ENCODE measurements at regions not wholly inside any gene's neighbourhood (a gene's known extent, or its start where the extent isn't known, plus 50 kb on each side); places are given as distances from the start of the nearest gene placed in this dataset.
A peak's percentile ranks its signal among the peaks of the same experiment; 100 is the strongest.
"Not testable (repeated sequence)": the region's sequence is repeated elsewhere in the genome, so short reads cannot be mapped to it uniquely, and the experiment has no call there.

DNA sequence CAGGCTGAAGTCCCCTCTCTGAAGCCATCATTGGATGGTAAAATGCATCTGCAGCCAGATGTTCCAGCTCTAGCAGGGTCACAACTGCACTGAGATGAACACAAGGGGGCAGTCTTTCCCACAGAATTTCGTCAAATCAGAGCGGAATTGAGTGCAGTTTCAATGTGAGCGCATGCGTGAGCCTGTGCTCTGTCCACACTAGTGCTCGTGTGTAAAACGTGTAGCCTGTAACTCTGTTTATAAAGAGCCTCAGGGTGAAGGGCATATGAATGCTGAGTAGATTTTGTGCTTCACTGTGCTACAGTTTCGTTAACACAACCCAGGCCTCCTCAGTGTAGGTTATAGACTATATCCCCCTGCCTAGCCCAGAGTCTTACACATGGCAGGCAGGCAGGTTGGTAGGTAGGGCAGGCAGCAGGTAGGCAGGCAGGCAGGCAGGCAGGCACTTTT, 92.7 kb upstream of the GOLGA6L4 start:
- intact Hi-C loops (cut with micrococcal nuclease; ENCODE audit: unreplicated experiment) = no loop called here
- ChIA-PET CTCF (interaction anchor here (0.6 kb wide), 1 partner anchor 595 kb away, joined by 3 read pairs; no protein-coding TSS in a partner anchor), POLR2A (no interaction called here)
- TF ChIP-seq, protein P1, sequence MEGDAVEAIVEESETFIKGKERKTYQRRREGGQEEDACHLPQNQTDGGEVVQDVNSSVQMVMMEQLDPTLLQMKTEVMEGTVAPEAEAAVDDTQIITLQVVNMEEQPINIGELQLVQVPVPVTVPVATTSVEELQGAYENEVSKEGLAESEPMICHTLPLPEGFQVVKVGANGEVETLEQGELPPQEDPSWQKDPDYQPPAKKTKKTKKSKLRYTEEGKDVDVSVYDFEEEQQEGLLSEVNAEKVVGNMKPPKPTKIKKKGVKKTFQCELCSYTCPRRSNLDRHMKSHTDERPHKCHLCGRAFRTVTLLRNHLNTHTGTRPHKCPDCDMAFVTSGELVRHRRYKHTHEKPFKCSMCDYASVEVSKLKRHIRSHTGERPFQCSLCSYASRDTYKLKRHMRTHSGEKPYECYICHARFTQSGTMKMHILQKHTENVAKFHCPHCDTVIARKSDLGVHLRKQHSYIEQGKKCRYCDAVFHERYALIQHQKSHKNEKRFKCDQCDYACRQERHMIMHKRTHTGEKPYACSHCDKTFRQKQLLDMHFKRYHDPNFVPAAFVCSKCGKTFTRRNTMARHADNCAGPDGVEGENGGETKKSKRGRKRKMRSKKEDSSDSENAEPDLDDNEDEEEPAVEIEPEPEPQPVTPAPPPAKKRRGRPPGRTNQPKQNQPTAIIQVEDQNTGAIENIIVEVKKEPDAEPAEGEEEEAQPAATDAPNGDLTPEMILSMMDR (IDR thresholded peaks at IDR 0.05; ENCODE audit: insufficient read depth in 1 of 2, low read depth in 1 of 2, low read length in 1 of 2, severe bottlenecking in 1 of 2, unreplicated experiment in 1 of 2) = peak; percentile 73 to 80
- H3K4me3 Mint-ChIP-seq (ENCODE audit: unreplicated experiment) = peak overlapping the region; percentile 56
- H3K36me3 Mint-ChIP-seq (ENCODE audit: insufficient read depth, unreplicated experiment) = no peaks in the 10 kb centered on the region
- Histone ChIP-seq H3K4me3 (ENCODE audit: low read depth, low read length) (no peak overlapping the region), H3K27me3 (replicated peaks; ENCODE audit: control insufficient read depth, insufficient read depth, low read length) (no peaks in the 10 kb centered on the region), H3K9me3 (no peaks in the 10 kb centered on the region), H3K36me3 (ENCODE audit: control insufficient read depth, insufficient read depth, low read length) (no peaks in the 10 kb centered on the region), H3K4me1 (no peaks in the 10 kb centered on the region)
- H3K4me1 Mint-ChIP-seq (ENCODE audit: low read depth, unreplicated experiment) = no peaks in the 10 kb centered on the region
- peak; percentile 71 to 82 for DNase-seq
- BruUV-seq (replicated peaks) = no TSS peak
- H3K27me3 Mint-ChIP-seq (ENCODE audit: insufficient read depth, unreplicated experiment) = peaks cover 11% of the 10 kb centered on the region
- no peaks in the 10 kb centered on the region for H3K9me3 Mint-ChIP-seq (ENCODE audit: unreplicated experiment)
- no peak overlapping the region for H3K27ac Mint-ChIP-seq (ENCODE audit: unreplicated experiment)

DNA sequence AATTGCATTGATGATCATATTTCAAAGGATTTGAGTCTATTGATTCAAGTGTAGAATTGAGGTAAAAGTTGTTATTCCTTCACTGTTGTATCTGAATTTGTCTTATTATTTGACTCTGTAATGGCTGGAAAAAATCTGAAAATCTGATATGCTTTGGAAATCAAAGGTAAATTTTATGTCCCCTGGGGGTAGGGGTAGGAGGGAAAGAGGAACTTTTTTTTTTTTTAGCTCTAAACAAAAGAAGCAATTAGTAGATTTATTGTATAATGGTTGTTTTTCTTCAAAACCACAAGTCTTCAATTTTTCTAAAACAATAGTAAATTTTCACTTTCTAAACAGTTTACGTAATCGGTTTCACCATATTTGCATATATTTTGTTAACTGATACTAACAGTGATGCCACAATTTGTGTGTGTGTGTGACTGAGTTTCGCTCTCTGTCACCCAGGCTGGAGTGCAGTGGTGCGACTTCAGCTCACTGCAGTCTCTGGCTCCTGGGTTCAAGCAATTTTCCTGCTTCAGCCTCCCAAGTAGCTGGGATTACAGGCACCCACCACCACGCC, 91.7 kb upstream of the GOLGA6L4 start:
- H3K36me3 ChIP-seq (ENCODE audit: control insufficient read depth, insufficient read depth, low read length) = no peaks in the 10 kb centered on the region
- POLR2A ChIA-PET = no interaction called here
- TF ChIP-seq, protein P1 (IDR thresholded peaks at IDR 0.05; ENCODE audit: insufficient read depth in 1 of 2, low read depth in 1 of 2, low read length in 1 of 2, severe bottlenecking in 1 of 2, unreplicated experiment in 1 of 2) = no peak
- H3K9me3 Mint-ChIP-seq (ENCODE audit: unreplicated experiment) = no peaks in the 10 kb centered on the region
- no peaks in the 10 kb centered on the region for H3K4me1 ChIP-seq
- CTCF ChIA-PET = no interaction called here
- H3K27me3 ChIP-seq (replicated peaks; ENCODE audit: control insufficient read depth, insufficient read depth, low read length) = no peaks in the 10 kb centered on the region
- intact Hi-C loops (cut with micrococcal nuclease; ENCODE audit: unreplicated experiment) = no loop called here
- H3K9me3 ChIP-seq = no peaks in the 10 kb centered on the region
- no TSS peak for BruUV-seq (replicated peaks)
- H3K4me1 Mint-ChIP-seq (ENCODE audit: low read depth, unreplicated experiment) = no peaks in the 10 kb centered on the region
- H3K4me3 ChIP-seq (ENCODE audit: low read depth, low read length) = no peak overlapping the region
- no peak overlapping the region for H3K27ac Mint-ChIP-seq (ENCODE audit: unreplicated experiment)
- no peak overlapping the region for H3K4me3 Mint-ChIP-seq (ENCODE audit: unreplicated experiment)
- DNase-seq = no peak
- H3K36me3 Mint-ChIP-seq (ENCODE audit: insufficient read depth, unreplicated experiment) = no peaks in the 10 kb centered on the region
- H3K27me3 Mint-ChIP-seq (ENCODE audit: insufficient read depth, unreplicated experiment) = peaks cover 11% of the 10 kb centered on the region

DNA sequence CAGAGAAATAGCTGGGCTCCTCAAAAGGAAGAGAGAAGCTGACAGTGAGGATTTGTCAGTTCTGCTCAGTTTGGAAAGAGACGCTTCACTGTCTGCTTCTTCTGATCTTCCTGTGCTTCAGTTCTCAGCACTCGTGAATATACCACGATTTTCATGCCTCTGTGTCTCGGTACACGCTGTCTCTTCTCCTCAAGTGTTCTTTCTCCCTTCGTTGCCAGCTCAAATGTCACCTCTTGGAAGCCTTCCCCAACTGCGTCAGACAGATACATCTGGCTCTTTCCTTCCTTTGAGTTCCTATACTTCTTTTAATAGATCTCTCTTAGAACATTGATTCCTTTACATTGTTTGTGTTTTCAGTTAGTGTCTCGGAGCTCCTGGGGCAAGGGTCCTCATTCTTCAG, 90.6 kb upstream of the GOLGA6L4 start:
- H3K27ac Mint-ChIP-seq (ENCODE audit: unreplicated experiment); BruUV-seq (replicated peaks); CTCF ChIA-PET: not testable (repeated sequence)

DNA sequence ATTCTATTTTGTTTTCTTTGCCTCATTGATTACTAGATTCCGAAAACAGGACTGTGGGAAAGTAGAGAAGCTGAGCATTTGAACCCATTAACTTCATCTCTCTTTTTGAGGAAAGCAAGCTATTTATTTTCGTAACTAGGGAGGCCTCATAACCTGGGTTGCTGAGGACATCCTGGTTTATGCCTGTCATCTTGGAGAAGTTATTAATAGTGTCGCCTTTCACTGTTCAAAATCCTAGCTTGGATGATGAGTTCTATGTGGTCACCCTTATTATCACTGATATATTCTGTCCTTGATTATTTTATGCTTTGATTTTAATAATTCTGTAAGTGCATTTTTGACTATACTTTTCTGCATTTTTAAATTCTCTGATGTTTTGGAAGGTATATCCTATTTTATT, 89.3 kb upstream of the GOLGA6L4 start:
- not testable (repeated sequence) for BruUV-seq (replicated peaks)

More for the DNA sequence above, 90.6 kb upstream of the GOLGA6L4 start:
- H3K4me1 ChIP-seq; H3K36me3 Mint-ChIP-seq (ENCODE audit: insufficient read depth, unreplicated experiment); H3K4me1 Mint-ChIP-seq (ENCODE audit: low read depth, unreplicated experiment); DNase-seq; H3K36me3 ChIP-seq (ENCODE audit: control insufficient read depth, insufficient read depth, low read length); POLR2A ChIA-PET; H3K4me3 ChIP-seq (ENCODE audit: low read depth, low read length); H3K4me3 Mint-ChIP-seq (ENCODE audit: unreplicated experiment); intact Hi-C loops (cut with micrococcal nuclease; ENCODE audit: unreplicated experiment); H3K27me3 ChIP-seq (replicated peaks; ENCODE audit: control insufficient read depth, insufficient read depth, low read length); H3K9me3 Mint-ChIP-seq (ENCODE audit: unreplicated experiment); H3K9me3 ChIP-seq: not testable (repeated sequence)
- peaks cover 13% of the 10 kb centered on the region for H3K27me3 Mint-ChIP-seq (ENCODE audit: insufficient read depth, unreplicated experiment)

DNA sequence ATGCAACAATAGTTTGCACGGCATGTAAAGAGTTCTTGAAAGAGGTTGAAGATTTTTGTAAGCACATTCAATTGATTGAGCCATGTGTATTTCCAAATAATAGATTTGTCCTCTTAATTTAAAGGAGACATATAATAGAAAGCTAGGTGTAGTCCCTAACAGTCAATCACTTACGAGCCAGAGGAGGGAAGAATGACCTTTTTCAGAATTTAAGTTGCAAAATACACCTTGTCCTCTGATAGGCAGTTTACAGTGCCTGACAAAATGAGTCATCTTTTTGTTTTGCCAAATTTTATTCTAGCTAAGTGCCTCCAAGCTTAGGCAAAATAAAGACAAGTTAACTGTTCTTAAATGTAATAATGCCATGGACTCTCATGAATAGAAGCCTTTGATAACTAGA, 88.3 kb upstream of the GOLGA6L4 start:
- H3K27me3 ChIP-seq (replicated peaks; ENCODE audit: control insufficient read depth, insufficient read depth, low read length) = not testable (repeated sequence)

More for the DNA sequence above, 89.3 kb upstream of the GOLGA6L4 start:
- intact Hi-C loops (cut with micrococcal nuclease; ENCODE audit: unreplicated experiment); H3K27ac Mint-ChIP-seq (ENCODE audit: unreplicated experiment); H3K36me3 ChIP-seq (ENCODE audit: control insufficient read depth, insufficient read depth, low read length); H3K9me3 Mint-ChIP-seq (ENCODE audit: unreplicated experiment); CTCF ChIA-PET; POLR2A ChIA-PET; H3K27me3 ChIP-seq (replicated peaks; ENCODE audit: control insufficient read depth, insufficient read depth, low read length); H3K9me3 ChIP-seq; H3K4me3 ChIP-seq (ENCODE audit: low read depth, low read length); H3K36me3 Mint-ChIP-seq (ENCODE audit: insufficient read depth, unreplicated experiment); H3K27me3 Mint-ChIP-seq (ENCODE audit: insufficient read depth, unreplicated experiment); DNase-seq; H3K4me1 ChIP-seq; H3K4me1 Mint-ChIP-seq (ENCODE audit: low read depth, unreplicated experiment); H3K4me3 Mint-ChIP-seq (ENCODE audit: unreplicated experiment): not testable (repeated sequence)

More for the DNA sequence above, 88.3 kb upstream of the GOLGA6L4 start:
- CTCF ChIA-PET; intact Hi-C loops (cut with micrococcal nuclease; ENCODE audit: unreplicated experiment); DNase-seq; H3K9me3 Mint-ChIP-seq (ENCODE audit: unreplicated experiment); H3K4me1 Mint-ChIP-seq (ENCODE audit: low read depth, unreplicated experiment); POLR2A ChIA-PET; H3K4me3 Mint-ChIP-seq (ENCODE audit: unreplicated experiment); H3K4me1 ChIP-seq; H3K4me3 ChIP-seq (ENCODE audit: low read depth, low read length); H3K36me3 Mint-ChIP-seq (ENCODE audit: insufficient read depth, unreplicated experiment); H3K9me3 ChIP-seq; H3K27ac Mint-ChIP-seq (ENCODE audit: unreplicated experiment); H3K27me3 Mint-ChIP-seq (ENCODE audit: insufficient read depth, unreplicated experiment); BruUV-seq (replicated peaks); H3K36me3 ChIP-seq (ENCODE audit: control insufficient read depth, insufficient read depth, low read length): not testable (repeated sequence)
